SKM-1 treated with dmso at 0.1 percent for 144 hours (cell line): ENCODE measurements at regions not wholly inside any gene's neighbourhood (a gene's known extent, or its start where the extent isn't known, plus 50 kb on each side); places are given as distances from the start of the nearest gene placed in this dataset.

Experiments
- DNase-seq: peaks from one replicate; lab custom pipeline; 2025; ENCODE audit not compliant: unreplicated experiment; lab: John Stamatoyannopoulos, UW

GRCh38 chr3:127088511-127089351 lies 104.2 kb upstream of the PRR23E start:
- no peak for DNase-seq

DNA sequence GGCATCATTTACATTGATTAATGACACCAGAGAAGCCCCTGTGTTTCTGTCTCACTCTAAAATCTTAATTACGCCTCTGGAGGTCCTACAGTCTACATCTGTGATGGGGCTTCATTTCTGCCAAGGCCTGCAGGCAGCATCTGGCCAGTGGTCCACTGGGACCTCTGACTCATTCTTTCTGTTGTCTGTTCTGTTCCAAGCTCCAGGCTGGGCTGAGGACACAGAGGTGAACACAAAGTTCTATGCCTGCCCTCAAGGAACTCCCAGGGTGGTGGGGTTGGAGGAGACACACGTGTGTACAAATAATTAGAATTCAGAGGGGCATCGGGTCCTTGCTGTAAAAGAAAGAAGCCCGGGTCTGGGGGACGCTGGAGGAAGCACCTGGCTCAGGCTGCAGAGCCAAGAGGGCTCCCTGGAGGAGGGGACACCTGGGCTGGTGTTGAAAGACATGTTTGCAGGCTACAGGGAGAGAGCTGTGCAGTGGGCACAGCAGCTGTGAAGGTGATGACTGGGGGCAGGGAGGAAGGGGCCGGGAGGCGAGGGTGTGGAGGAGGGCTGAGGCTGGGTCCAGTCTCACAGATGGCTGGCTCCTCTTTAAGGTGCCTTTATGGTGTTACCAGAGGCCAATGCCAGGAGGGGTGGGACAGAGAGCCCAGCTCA lies 103.3 kb upstream of the PRR23E start:
- no peak for DNase-seq

GRCh38 chr3:127090218-127091160 lies 102.4 kb upstream of the PRR23E start:
- no peak for DNase-seq

DNA sequence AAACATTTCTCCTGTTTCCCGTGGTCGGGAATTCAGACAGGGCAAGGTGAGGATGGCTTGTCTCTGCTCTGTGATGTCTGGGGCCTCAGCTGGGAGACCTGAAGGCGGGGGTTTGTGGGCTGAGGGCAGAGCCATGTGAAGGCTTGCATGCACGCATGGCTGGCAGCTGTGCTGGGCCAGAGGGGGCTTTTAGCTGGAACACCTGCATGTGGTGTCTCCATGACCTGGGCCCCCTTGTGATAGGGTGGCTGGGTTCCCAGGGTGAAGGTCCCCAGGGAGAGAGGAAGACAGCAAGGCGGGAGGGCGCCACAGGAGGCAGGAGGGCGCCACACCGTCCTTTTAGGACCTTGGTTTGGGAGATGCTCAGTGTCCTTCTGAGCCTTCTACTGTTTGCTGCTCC lies 101.6 kb upstream of the PRR23E start:
- no peak for DNase-seq

DNA sequence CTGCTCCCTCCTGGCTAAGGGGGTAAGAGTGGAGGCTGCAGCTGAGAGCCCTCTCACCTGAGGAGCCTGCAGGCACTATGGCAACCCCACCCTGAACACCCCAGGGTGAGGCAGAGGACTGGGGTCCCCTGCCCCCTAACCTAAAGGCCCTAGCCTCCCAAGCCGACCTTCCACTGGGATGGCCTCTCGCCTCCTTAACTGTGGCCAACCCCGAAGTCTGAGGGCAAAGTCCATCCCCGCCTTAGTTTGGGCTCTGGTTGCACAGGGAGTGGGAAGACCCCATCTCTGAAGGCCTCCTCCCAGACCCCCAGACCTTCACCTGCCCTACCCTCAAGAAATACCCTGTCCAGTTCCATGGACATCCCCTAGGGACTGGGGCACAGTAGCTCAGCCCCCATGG lies 100.6 kb upstream of the PRR23E start:
- no peak for DNase-seq

GRCh38 chr3:127092776-127093175 lies 100.2 kb upstream of the PRR23E start:
- DNase-seq = no peak

DNA sequence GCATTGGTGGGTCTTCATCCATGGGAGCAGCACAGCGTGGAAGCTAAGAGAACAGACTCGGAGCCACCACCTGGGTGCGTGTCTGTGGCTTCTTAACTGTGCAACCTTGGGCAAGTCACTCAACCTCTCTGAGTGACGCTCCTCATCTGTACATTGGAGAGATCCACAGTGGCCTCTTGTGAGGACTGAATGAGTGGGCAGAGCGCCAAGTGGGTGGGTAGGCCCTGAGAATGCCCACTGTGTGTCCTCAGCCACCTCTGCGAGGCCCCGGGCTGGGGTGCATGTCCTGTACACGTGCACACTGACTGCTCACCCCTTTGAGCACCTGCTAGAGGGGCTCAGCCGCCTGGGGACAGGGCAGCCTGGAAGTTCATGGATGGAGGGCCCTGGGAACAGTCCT lies 99.6 kb upstream of the PRR23E start:
- DNase-seq = no peak

GRCh38 chr3:127095774-127096173 lies 97.2 kb upstream of the PRR23E start:
- DNase-seq = no peak

DNA sequence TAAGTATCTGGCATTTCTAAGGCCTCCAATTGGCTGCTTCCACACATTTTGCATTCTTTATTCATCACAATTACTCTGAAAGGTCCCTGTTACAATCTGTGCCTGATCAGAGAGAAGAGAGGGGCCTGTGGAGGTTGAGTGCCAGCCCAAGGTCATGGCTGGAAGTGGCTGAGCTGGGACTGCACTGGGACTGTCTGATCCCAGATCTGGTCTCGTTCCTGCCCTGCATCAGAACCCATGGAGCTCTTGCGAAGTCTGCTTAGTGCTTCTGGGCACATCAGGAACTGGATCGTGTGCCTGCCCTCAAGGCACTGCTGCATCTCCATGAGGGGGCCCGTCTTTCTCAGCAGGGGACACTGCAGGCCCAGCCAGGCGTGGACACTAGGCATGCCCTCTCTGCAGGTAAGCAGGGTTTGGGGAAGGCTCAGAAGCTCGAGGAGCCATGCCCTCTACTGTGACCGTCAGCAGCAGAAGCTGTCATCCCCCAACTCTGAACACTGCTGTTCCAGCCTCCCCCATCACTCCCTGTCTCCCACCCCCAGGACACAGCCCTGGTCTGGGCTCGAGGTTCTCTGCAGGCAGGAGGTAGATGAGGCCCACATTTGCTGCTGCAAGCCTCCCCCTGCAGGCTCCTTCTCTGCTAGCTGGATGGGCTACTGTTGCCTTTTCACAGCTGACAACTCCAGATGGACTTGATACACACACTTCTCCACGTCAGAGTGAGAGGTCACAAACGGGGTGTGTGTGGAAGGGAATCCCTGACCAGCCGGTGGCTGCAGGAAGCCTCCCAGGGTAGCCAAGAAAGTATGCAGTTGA lies 96.5 kb upstream of the PRR23E start:
- DNase-seq = no peak

GRCh38 chr3:127097072-127097405 lies 95.9 kb upstream of the PRR23E start:
- no peak for DNase-seq

GRCh38 chr3:127097481-127097880 lies 95.5 kb upstream of the PRR23E start:
- no peak for DNase-seq

- DNase-seq = no peak
Measured at GRCh38 chr3:127099982-127100381, 92.9 kb upstream of the PRR23E start.

DNA sequence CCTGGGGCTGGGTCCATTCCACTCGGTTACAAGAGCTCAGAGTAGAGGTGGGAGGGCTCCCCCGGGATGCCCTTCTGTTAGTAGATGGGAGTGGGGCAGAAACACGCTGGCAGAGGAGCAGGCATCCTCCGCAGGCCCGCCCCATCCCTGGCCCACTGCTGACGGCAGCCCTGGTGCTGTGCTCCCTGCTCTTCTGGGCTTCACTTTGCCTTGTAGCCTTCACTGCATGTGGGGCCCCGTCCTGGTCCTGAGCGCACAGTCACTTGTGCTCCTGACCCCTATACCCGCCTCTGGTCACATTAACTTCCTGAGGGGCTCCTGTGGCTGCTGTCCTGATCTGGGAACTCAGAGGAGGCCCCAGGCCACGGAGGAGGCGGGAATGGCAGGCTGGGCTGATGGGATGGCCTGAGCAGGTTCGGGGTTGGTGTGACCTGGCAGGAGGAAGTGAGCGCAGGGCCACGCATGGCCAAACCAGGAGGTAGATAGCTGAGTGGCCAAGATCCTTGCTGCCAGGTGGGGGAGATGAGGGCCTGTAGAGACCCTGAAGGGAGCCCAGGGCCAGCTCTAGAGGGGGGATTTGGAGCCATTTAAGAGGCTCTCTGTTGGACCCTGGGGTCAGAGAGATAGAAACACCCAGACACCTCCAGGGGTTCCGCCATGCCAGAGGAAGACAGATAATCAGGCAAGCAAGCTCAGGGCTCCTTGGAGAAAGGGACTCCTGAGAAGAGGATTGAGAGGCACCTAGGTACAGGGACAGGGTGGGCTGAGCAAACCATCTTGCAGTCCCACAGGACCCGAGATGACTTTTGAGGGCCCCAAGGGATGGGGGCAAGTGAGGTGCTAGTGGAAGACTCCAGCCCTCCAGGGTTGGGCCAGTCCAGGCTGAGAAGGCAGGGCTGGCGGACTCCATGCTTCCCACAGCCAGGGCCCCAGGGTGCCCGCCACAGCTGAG lies 92.2 kb upstream of the PRR23E start:
- no peak for DNase-seq

GRCh38 chr3:127101411-127102187 lies 91.3 kb upstream of the PRR23E start:
- no peak for DNase-seq

- no peak for DNase-seq
Measured at GRCh38 chr3:127102188-127102520, 90.8 kb upstream of the PRR23E start.

DNA sequence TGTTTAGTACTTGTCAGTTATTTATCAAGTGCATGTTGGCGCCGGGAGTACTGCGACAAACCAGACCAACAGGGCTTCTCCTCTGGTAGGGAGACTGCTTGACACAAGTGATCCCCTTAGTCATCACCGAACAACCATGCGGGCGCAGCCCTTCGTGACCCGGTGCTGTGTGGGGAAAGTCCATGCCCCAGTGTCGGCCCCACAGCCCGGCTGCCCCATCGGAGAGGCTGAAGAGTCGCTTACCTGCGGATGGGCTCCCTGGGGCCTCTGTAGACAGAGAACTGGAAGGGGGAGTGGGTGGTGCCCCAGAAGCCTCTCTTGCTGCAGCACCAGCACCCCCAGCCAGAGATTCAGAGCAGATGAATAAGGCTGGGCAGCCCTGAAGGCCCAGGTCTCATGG lies 90.3 kb upstream of the PRR23E start:
- no peak for DNase-seq

DNA sequence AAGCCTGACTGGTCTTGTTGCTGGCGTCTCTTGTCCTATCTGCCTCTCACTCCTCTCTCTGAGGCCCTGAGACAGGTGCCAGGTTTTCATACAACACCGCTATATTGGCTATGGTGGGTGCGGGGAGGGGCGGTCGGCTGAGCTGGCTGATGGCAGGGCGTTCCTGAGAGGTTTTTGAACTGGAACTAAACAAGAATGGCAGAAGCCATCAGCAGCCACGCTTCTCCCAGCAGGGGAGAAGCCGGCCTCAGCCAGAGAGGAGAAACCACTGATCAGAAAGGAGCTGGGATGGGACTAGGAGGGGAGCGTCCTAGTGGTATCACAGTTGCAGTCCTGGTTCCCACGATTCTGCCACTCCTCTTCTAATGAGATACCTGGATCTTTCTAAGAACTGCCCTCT lies 89.9 kb upstream of the PRR23E start:
- no peak for DNase-seq

DNA sequence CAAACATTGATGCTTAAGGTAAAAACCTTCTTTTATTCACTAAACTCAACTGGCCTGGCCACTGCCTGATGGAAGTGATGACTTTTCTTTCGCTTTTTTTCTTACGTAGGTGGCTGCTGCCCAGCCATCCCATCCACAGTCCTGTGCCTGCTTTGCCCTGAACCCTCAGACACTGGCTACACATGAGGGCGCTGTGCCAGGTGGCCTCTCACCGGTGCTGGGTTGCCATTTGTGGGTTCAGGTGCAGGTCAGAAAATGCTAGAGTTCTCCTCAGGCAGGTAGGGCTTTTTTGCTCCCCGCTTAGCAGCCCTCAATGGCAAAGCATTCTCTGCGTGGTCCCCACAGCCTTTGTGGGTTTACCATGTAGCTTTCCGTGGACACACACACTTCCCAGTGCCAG lies 88.3 kb upstream of the PRR23E start:
- DNase-seq = no peak

- no peak for DNase-seq
Measured at GRCh38 chr3:127105587-127105986, 87.3 kb upstream of the PRR23E start.
